GM23338 (cell line): ENCODE measurements at regions not wholly inside any gene's neighbourhood (a gene's known extent, or its start where the extent isn't known, plus 50 kb on each side); places are given as distances from the start of the nearest gene placed in this dataset.

Experiments
- CTCF ChIP-seq, 2 experiments: fragments of 200-600 bp in 1 of 2; sonication (generic) in 1 of 2; conservative IDR thresholded peaks; 2 replicates each; pipeline versions ENCODE4 v1.5.1 to v1.6.1; 2016 to 2017; ENCODE audit warnings: antibody characterized with exemption in 2 of 2, low read depth in 2 of 2, mild to moderate bottlenecking in 2 of 2, moderate library complexity in 1 of 2
- EZH2 ChIP-seq: fragments of 200-600 bp; sonication (generic); IDR thresholded peaks from one replicate; pipeline ENCODE4 v1.8.0; 2017; ENCODE audit warnings: antibody characterized with exemption, mild to moderate bottlenecking, low read depth; ENCODE audit not compliant: unreplicated experiment
- POLR2AphosphoS5 ChIP-seq: IDR thresholded peaks from 2 replicates; pipeline ENCODE4 v1.6.1; 2016; ENCODE audit warnings: antibody characterized with exemption, low read depth

GRCh38 chr3:150064971-150065370, 94.3 kb upstream of the PFN2 start:
- no peak for TF ChIP-seq EZH2
- no peak for TF ChIP-seq CTCF (conservative IDR thresholded peaks at IDR 0.05; ENCODE audit: low read depth in 2 of 2)
- TF ChIP-seq POLR2AphosphoS5, result no peak
